Tibial nerve (tissue), 4 donors: ENCODE measurements at regions not wholly inside any gene's neighbourhood (a gene's known extent, or its start where the extent isn't known, plus 50 kb on each side); places are given as distances from the start of the nearest gene placed in this dataset.

Experiments used
- EP300 ChIP-seq, 2 donors: sonication (generic); formaldehyde crosslinking; IDR thresholded peaks; one replicate each; pipeline ENCODE4 v1.6.1; 2017; ENCODE audit warnings: antibody characterized with exemption in 2 of 2, mild to moderate bottlenecking in 1 of 2
- POLR2A ChIP-seq, 2 donors: fragments of 450-650 bp; IDR thresholded peaks; one replicate each; pipeline ENCODE4 v1.6.1; 2017; ENCODE audit warnings: antibody characterized with exemption in 2 of 2, mild to moderate bottlenecking in 2 of 2, moderate library complexity in 2 of 2
- TF ChIP-seq, protein P1 (sequence below), 5 experiments: fragments of 200-600 bp in 3 of 5; fragments of 450-650 bp in 2 of 5; sonication (generic) in 3 of 5; IDR thresholded peaks; one replicate each; pipeline ENCODE4 v1.5.1; 2016 to 2019; ENCODE audit warnings: antibody characterized with exemption in 5 of 5, mild to moderate bottlenecking in 3 of 5, moderate library complexity in 2 of 5

DNA sequence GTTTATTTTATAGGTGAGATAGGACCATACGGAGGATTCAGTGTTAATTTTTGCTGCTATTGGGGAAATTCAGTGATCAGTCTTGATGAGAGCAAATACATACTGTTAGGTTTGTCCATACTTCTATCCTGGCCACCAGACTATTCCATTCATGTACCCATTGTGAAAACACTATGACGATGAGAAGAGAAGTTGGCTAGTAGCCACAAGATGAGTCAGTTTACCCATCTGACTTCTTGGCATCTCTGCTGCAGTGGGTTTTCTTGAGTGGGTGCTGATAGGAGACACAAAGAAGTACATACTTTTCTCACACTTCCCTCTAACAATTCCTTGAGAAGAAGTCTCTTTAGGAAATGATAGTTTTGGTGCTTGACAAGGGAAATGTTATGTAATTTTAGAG is 133.1 kb downstream of the TFPI2 start:
- TF ChIP-seq, protein P1, sequence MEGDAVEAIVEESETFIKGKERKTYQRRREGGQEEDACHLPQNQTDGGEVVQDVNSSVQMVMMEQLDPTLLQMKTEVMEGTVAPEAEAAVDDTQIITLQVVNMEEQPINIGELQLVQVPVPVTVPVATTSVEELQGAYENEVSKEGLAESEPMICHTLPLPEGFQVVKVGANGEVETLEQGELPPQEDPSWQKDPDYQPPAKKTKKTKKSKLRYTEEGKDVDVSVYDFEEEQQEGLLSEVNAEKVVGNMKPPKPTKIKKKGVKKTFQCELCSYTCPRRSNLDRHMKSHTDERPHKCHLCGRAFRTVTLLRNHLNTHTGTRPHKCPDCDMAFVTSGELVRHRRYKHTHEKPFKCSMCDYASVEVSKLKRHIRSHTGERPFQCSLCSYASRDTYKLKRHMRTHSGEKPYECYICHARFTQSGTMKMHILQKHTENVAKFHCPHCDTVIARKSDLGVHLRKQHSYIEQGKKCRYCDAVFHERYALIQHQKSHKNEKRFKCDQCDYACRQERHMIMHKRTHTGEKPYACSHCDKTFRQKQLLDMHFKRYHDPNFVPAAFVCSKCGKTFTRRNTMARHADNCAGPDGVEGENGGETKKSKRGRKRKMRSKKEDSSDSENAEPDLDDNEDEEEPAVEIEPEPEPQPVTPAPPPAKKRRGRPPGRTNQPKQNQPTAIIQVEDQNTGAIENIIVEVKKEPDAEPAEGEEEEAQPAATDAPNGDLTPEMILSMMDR (IDR thresholded peaks at IDR 0.05) = no peak
- no peak for TF ChIP-seq POLR2A (IDR thresholded peaks at IDR 0.05)
- no peak for TF ChIP-seq EP300 (IDR thresholded peaks at IDR 0.05)
